Aorta (tissue), 5 donors: ENCODE measurements at regions not wholly inside any gene's neighbourhood (a gene's known extent, or its start where the extent isn't known, plus 50 kb on each side); places are given as distances from the start of the nearest gene placed in this dataset.

ENCODE experiments used
- ATAC-seq: fragments of 200-7000 bp; cut with Tn5 transposase; one replicate; pipeline ENCODE4 v1.9.1; 2022; ENCODE audit warnings: moderate library complexity; ENCODE audit not compliant: low FRiP score
- DNase-seq, 2 donors: peaks; one replicate each; pipeline ENCODE4 v3.0.0-alpha.2; 2020
- H3K27ac ChIP-seq, 2 donors: one replicate each; pipeline ENCODE4 v1.5.1; 2013; ENCODE audit warnings: low read length in 2 of 2, mild to moderate bottlenecking in 2 of 2, moderate library complexity in 2 of 2, control low read depth in 1 of 2, inconsistent platforms in 1 of 2, low read depth in 1 of 2
- H3K27me3 ChIP-seq, 2 donors: one replicate each; pipeline ENCODE4 v1.6.1; 2013; ENCODE audit warnings: control low read depth in 1 of 2, low read length in 1 of 2, mild to moderate bottlenecking in 1 of 2, moderate library complexity in 1 of 2; ENCODE audit not compliant: insufficient read depth in 2 of 2, control insufficient read depth in 1 of 2
- H3K36me3 ChIP-seq, 2 donors: one replicate each; pipeline ENCODE4 v1.6.1; 2013; ENCODE audit warnings: control low read depth in 1 of 2, low read length in 1 of 2, mild to moderate bottlenecking in 1 of 2; ENCODE audit not compliant: insufficient read depth in 2 of 2, control insufficient read depth in 1 of 2
- H3K4me1 ChIP-seq, 2 donors: one replicate each; pipeline ENCODE4 v1.6.1; 2013; ENCODE audit warnings: low read length in 2 of 2, control low read depth in 1 of 2, mild to moderate bottlenecking in 1 of 2, moderate library complexity in 1 of 2; ENCODE audit not compliant: insufficient read depth in 2 of 2, control insufficient read depth in 1 of 2
- H3K4me3 ChIP-seq, 2 donors: one replicate each; pipeline ENCODE4 v1.5.1; 2013; ENCODE audit warnings: low read length in 2 of 2, control low read depth in 1 of 2, mild to moderate bottlenecking in 1 of 2
- H3K9me3 ChIP-seq: one replicate; pipeline ENCODE4 v1.6.1; 2013; ENCODE audit warnings: mild to moderate bottlenecking, low read length; ENCODE audit not compliant: control insufficient read depth
- WGBS, 2 donors: extraction: QIAGEN DNeasy Blood & Tissue Kit; methylation state at CpG; one replicate each; pipeline ENCODE4 v1.1.7; 2013; 5-methylcytosine and 5-hydroxymethylcytosine counted together
- intact Hi-C, 2 donors: fragments of 100-400 bp; cut with DNase I; formaldehyde crosslinking; loops; one replicate each; pipeline versions ENCODE4 v1.14.2 to v1.15.0; 2022
- donor health status: healthy with polysubstance abuse.
- donor health status: Bipolar disorder and iron deficiency.
- donor health status: DM: no; HTN: no; CAD: no.
- donor health status: DM: no; HTN: no; CAD: no.
- donor health status: DM: yes; HTN: yes; CAD: no.

GRCh38 chr7:118052336-118052735 is 131.6 kb upstream of the LSM8 start:
- no peaks in the 10 kb centered on the region for H3K9me3 ChIP-seq
- H3K36me3 ChIP-seq = no peaks in the 10 kb centered on the region
- no peaks in the 10 kb centered on the region for H3K4me1 ChIP-seq
- no peaks in the 10 kb centered on the region for H3K27me3 ChIP-seq
- no peak overlapping the region for H3K27ac ChIP-seq
- WGBS, 2 donors = 44 to 52% methylated on average over 6 of the region's 6 CpGs
- DNase-seq (no peak), ATAC-seq (no peak)
- intact Hi-C loops = no loop called here
- no peak overlapping the region for H3K4me3 ChIP-seq

GRCh38 chr7:118053353-118053752 is 130.6 kb upstream of the LSM8 start:
- Histone ChIP-seq H3K9me3 (no peaks in the 10 kb centered on the region), H3K4me3 (no peak overlapping the region), H3K36me3 (no peaks in the 10 kb centered on the region), H3K4me1 (no peaks in the 10 kb centered on the region), H3K27me3 (no peaks in the 10 kb centered on the region), H3K27ac (no peak overlapping the region)
- intact Hi-C loops = no loop called here
- DNase-seq (no peak), ATAC-seq (no peak)
- 75 to 82% methylated on average over 4 of the region's 4 CpGs for WGBS, 2 donors

GRCh38 chr7:118054529-118054928 is 129.4 kb upstream of the LSM8 start:
- H3K27me3 ChIP-seq = no peaks in the 10 kb centered on the region
- no peaks in the 10 kb centered on the region for H3K9me3 ChIP-seq
- H3K4me3 ChIP-seq = no peak overlapping the region
- intact Hi-C loops = no loop called here
- DNase-seq (no peak), ATAC-seq (no peak)
- 83 to 90% methylated on average over 2 of the region's 2 CpGs for WGBS, 2 donors
- H3K27ac ChIP-seq = no peak overlapping the region
- no peaks in the 10 kb centered on the region for H3K36me3 ChIP-seq
- no peaks in the 10 kb centered on the region for H3K4me1 ChIP-seq

- H3K4me1 ChIP-seq = no peaks in the 10 kb centered on the region
- WGBS, 2 donors = 79 to 85% methylated on average over 3 of the region's 3 CpGs
Observed at GRCh38 chr7:118055647-118056046, 128.3 kb upstream of the LSM8 start.

GRCh38 chr7:118057404-118057803 is 126.6 kb upstream of the LSM8 start:
- no peak for DNase-seq

More at GRCh38 chr7:118055647-118056046, 128.3 kb upstream of the LSM8 start:
- H3K27me3 ChIP-seq = no peaks in the 10 kb centered on the region
- intact Hi-C loops = no loop called here
- H3K36me3 ChIP-seq = no peaks in the 10 kb centered on the region
- no peak overlapping the region for H3K27ac ChIP-seq
- no peak for DNase-seq
- no peaks in the 10 kb centered on the region for H3K9me3 ChIP-seq
- no peak overlapping the region for H3K4me3 ChIP-seq
- ATAC-seq = no peak

GRCh38 chr7:118059209-118059608 is 124.8 kb upstream of the LSM8 start:
- DNase-seq (no peak), ATAC-seq (no peak)
- Histone ChIP-seq H3K27me3 (no peaks in the 10 kb centered on the region), H3K4me3 (no peak overlapping the region), H3K36me3 (no peaks in the 10 kb centered on the region), H3K27ac (no peak overlapping the region), H3K9me3 (no peaks in the 10 kb centered on the region), H3K4me1 (no peaks in the 10 kb centered on the region)
- 65 to 74% methylated on average over 2 of the region's 2 CpGs for WGBS, 2 donors
- intact Hi-C loops = no loop called here

More at GRCh38 chr7:118057404-118057803, 126.6 kb upstream of the LSM8 start:
- Histone ChIP-seq H3K27ac (no peak overlapping the region), H3K4me3 (no peak overlapping the region), H3K27me3 (no peaks in the 10 kb centered on the region), H3K4me1 (no peaks in the 10 kb centered on the region), H3K9me3 (no peaks in the 10 kb centered on the region), H3K36me3 (no peaks in the 10 kb centered on the region)
- intact Hi-C loops = no loop called here
- 85 to 86% methylated on average over 5 of the region's 5 CpGs for WGBS, 2 donors
- ATAC-seq = no peak

GRCh38 chr7:118060692-118061091 is 123.3 kb upstream of the LSM8 start:
- H3K36me3 ChIP-seq = no peaks in the 10 kb centered on the region
- WGBS, 2 donors = 50 to 54% methylated on average over 1 of the region's 1 CpG

GRCh38 chr7:118061386-118061785 is 122.6 kb upstream of the LSM8 start:
- ATAC-seq = no peak
- Histone ChIP-seq H3K27me3 (no peaks in the 10 kb centered on the region), H3K9me3 (no peaks in the 10 kb centered on the region), H3K27ac (no peak overlapping the region), H3K4me1 (no peaks in the 10 kb centered on the region), H3K36me3 (no peaks in the 10 kb centered on the region), H3K4me3 (no peak overlapping the region)
- intact Hi-C loops = no loop called here
- no peak for DNase-seq
- 40 to 48% methylated on average over 6 of the region's 6 CpGs for WGBS, 2 donors

More at GRCh38 chr7:118060692-118061091, 123.3 kb upstream of the LSM8 start:
- H3K27ac ChIP-seq = no peak overlapping the region
- DNase-seq (no peak), ATAC-seq (no peak)
- no peak overlapping the region for H3K4me3 ChIP-seq
- no peaks in the 10 kb centered on the region for H3K9me3 ChIP-seq
- no peaks in the 10 kb centered on the region for H3K4me1 ChIP-seq
- H3K27me3 ChIP-seq = no peaks in the 10 kb centered on the region
- intact Hi-C loops = no loop called here

GRCh38 chr7:118072893-118073674 is 110.9 kb upstream of the LSM8 start:
- H3K9me3 ChIP-seq = no peaks in the 10 kb centered on the region
- no peak overlapping the region for H3K27ac ChIP-seq
- no peaks in the 10 kb centered on the region for H3K4me1 ChIP-seq
- H3K4me3 ChIP-seq = no peak overlapping the region
- intact Hi-C loops = loop anchor here in 1 of 2 donors (5.0 kb wide), 1 partner anchor 49 kb away; no protein-coding TSS in a partner anchor
- H3K27me3 ChIP-seq = no peaks in the 10 kb centered on the region
- DNase-seq (no peak), ATAC-seq (no peak)
- H3K36me3 ChIP-seq = no peaks in the 10 kb centered on the region
- 52 to 53% methylated on average over 5 of the region's 5 CpGs for WGBS, 2 donors
